Transverse colon (tissue), 3 donors: ENCODE measurements at regions not wholly inside any gene's neighbourhood (a gene's known extent, or its start where the extent isn't known, plus 50 kb on each side); places are given as distances from the start of the nearest gene placed in this dataset.

Source experiments
- CTCF ChIP-seq, 5 experiments: fragments of 200-600 bp in 3 of 5; fragments of 450-650 bp in 2 of 5; sonication (generic) in 3 of 5; IDR thresholded peaks; 1 replicate in 2 of 5; 2 replicates in 3 of 5; pipeline ENCODE4 v1.5.1; 2016 to 2017; ENCODE audit warnings: antibody characterized with exemption in 5 of 5, inconsistent platforms in 3 of 5, mild to moderate bottlenecking in 2 of 5, moderate library complexity in 1 of 5
- POLR2A ChIP-seq: fragments of 450-650 bp; IDR thresholded peaks from one replicate; pipeline ENCODE4 v1.6.1; 2016; ENCODE audit warnings: antibody characterized with exemption, mild to moderate bottlenecking, moderate library complexity

GRCh38 chr3:70861855-70862254 lies 549.4 kb upstream of the MDFIC2 start:
- no peak for TF ChIP-seq CTCF (IDR thresholded peaks at IDR 0.05)
- no peak for TF ChIP-seq POLR2A
